ENCODE measurements at regions not wholly inside any gene's neighbourhood (a gene's known extent, or its start where the extent isn't known, plus 50 kb on each side); places are given as distances from the start of the nearest gene placed in this dataset.

DNA sequence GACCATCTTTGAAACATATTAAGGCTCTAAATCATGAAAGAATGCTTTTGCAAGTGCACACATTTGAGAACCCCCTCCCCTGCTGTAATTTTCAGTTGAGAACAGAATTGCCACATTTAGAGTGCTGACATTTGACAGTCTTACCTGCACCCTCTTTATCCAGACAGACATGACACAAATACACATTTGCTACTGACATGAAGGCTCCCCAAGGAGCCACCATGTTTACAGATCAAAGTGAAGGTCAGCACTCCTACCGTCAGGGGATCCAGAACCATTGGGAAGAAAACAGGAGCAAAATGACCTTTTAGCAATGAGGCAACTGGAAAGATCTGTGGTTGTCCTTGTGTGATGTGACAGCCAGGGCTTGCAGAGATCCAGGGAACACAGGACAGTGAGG is 315.4 kb upstream of the CNR1 start:
- no peaks in the 10 kb centered on the region for H3K36me3 ChIP-seq (ENCODE audit: insufficient read depth, low read length)
- no peak overlapping the region for H3K4me2 ChIP-seq (ENCODE audit: low read length)
- H3K9ac ChIP-seq (ENCODE audit: low read depth, low read length), result no peak overlapping the region
- no peaks in the 10 kb centered on the region for H3K27me3 ChIP-seq (ENCODE audit: control insufficient read depth, insufficient read depth, low read length)
- H3K9me3 ChIP-seq (replicated peaks; ENCODE audit: low read length), result no peaks in the 10 kb centered on the region
- no peaks in the 10 kb centered on the region for H3K4me1 ChIP-seq (ENCODE audit: control insufficient read depth, insufficient read depth, low read length)
- no peak overlapping the region for H3K4me3 ChIP-seq (ENCODE audit: low read length)

DNA sequence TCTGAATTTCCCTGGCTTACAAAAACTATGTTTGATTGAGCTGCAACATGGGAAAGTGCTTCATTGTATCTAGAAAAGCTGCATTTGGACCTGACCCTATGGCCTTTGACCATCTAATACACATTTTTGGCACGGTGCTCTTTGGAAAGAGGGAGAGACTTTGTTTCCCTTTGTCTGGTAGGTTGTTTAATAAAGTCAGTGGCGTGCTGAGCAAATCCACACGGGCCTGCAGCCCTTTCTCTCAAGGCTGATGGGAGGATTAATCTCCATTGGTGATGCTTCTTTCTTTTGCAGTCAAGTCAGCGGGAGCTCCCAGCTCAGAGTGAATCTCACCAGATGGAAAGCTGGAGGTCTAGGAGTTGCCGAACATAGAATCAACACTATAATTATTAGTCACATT is 314.7 kb upstream of the CNR1 start:
- Histone ChIP-seq H3K4me2 (ENCODE audit: low read length) (no peak overlapping the region), H3K4me1 (ENCODE audit: control insufficient read depth, insufficient read depth, low read length) (no peaks in the 10 kb centered on the region), H3K9me3 (replicated peaks; ENCODE audit: low read length) (no peaks in the 10 kb centered on the region), H3K27me3 (ENCODE audit: control insufficient read depth, insufficient read depth, low read length) (no peaks in the 10 kb centered on the region), H3K4me3 (ENCODE audit: low read length) (no peak overlapping the region), H3K9ac (ENCODE audit: low read depth, low read length) (no peak overlapping the region), H3K36me3 (ENCODE audit: insufficient read depth, low read length) (no peaks in the 10 kb centered on the region)

DNA sequence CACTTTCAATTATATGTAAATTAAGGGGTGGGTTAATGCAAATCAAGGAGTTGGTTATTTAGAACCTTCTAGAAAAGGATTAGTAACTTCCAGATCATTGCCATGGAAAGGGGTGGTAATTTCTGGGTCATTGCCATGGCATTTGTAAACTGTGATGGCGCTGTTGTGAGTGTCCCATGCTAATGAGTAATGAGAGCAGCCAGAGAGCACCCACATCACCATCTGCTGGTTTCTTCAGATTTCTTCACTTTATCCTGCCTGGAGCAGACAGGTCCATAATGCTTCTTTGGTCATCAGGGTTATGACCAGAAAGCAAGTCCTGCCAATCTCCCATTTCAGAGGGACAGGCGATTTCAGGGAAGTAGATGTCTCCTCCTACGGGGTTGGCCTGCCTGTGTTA is 311.3 kb upstream of the CNR1 start:
- H3K4me2 ChIP-seq (ENCODE audit: low read length), result no peak overlapping the region
- H3K9ac ChIP-seq (ENCODE audit: low read depth, low read length), result no peak overlapping the region
- no peaks in the 10 kb centered on the region for H3K36me3 ChIP-seq (ENCODE audit: insufficient read depth, low read length)
- no peaks in the 10 kb centered on the region for H3K27me3 ChIP-seq (ENCODE audit: control insufficient read depth, insufficient read depth, low read length)
- no peaks in the 10 kb centered on the region for H3K9me3 ChIP-seq (replicated peaks; ENCODE audit: low read length)
- H3K4me1 ChIP-seq (ENCODE audit: control insufficient read depth, insufficient read depth, low read length), result no peaks in the 10 kb centered on the region
- no peak overlapping the region for H3K4me3 ChIP-seq (ENCODE audit: low read length)

DNA sequence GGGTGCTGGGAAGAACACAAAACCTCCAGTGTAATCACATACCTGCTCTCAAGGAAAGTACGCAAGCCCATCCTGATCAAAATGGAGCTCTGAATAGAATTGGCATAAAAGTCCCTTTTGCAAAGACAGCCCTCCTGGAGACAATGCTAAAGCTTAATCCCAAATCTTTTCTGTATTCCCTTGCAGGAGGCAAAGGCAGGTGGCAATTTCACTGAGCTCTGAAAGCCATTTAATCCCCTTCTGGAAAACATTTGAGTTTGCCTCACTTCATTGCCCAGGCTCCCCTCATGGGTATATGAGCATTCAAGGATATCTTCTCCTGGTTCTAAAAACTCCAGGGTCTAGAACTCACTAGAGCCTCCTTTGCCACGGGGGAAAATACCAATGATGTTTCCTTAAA is 310.2 kb upstream of the CNR1 start:
- Histone ChIP-seq H3K4me3 (ENCODE audit: low read length) (no peak overlapping the region), H3K9me3 (replicated peaks; ENCODE audit: low read length) (no peaks in the 10 kb centered on the region), H3K9ac (ENCODE audit: low read depth, low read length) (no peak overlapping the region), H3K4me1 (ENCODE audit: control insufficient read depth, insufficient read depth, low read length) (no peaks in the 10 kb centered on the region), H3K4me2 (ENCODE audit: low read length) (no peak overlapping the region), H3K27me3 (ENCODE audit: control insufficient read depth, insufficient read depth, low read length) (no peaks in the 10 kb centered on the region), H3K36me3 (ENCODE audit: insufficient read depth, low read length) (no peaks in the 10 kb centered on the region)

DNA sequence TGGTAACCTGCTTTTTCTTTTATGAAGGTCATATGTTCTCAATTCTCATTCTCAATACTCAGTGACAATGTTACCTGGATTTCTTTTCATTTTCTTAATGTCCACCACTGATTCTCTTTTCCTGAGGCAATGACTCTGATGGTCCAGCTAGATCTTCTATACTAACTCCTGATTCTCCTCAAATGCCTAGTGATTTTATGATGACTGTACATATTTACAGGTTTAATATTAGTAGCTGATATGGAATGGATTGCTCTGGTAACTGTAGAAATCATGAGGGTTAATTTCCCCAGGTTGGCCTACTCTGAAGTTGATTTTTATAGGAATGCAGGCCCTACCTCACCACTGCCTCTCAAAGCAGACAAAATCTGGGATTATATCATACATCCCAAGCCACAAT is 308.6 kb upstream of the CNR1 start:
- H3K9ac ChIP-seq (ENCODE audit: low read depth, low read length), result no peak overlapping the region
- H3K36me3 ChIP-seq (ENCODE audit: insufficient read depth, low read length), result no peaks in the 10 kb centered on the region
- no peak overlapping the region for H3K4me3 ChIP-seq (ENCODE audit: low read length)
- no peaks in the 10 kb centered on the region for H3K27me3 ChIP-seq (ENCODE audit: control insufficient read depth, insufficient read depth, low read length)
- no peak overlapping the region for H3K4me2 ChIP-seq (ENCODE audit: low read length)
- H3K9me3 ChIP-seq (replicated peaks; ENCODE audit: low read length), result no peaks in the 10 kb centered on the region
- H3K4me1 ChIP-seq (ENCODE audit: control insufficient read depth, insufficient read depth, low read length), result no peaks in the 10 kb centered on the region

DNA sequence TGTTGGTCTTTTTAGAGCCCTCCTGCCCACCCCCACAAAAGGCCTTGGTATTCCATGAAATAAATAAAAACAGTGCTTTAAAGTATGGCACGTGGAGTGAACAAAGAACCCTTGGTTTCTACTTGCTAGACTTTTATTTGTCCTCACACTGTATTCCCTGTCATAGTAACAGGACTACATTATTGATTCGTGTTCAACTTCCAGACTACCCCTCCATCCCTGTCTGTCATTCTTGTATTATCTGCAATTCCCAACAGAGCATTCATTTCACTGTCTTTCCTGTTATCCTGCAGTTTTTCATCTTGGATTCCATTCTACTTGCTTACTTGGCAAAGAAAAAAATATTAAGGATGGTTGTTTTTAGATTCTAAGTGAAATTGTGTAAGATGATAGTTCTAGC is 307.4 kb upstream of the CNR1 start:
- H3K9me3 ChIP-seq (replicated peaks; ENCODE audit: low read length), result no peaks in the 10 kb centered on the region
- H3K9ac ChIP-seq (ENCODE audit: low read depth, low read length), result no peak overlapping the region
- H3K36me3 ChIP-seq (ENCODE audit: insufficient read depth, low read length), result no peaks in the 10 kb centered on the region
- no peaks in the 10 kb centered on the region for H3K4me1 ChIP-seq (ENCODE audit: control insufficient read depth, insufficient read depth, low read length)
- H3K4me2 ChIP-seq (ENCODE audit: low read length), result no peak overlapping the region
- no peaks in the 10 kb centered on the region for H3K27me3 ChIP-seq (ENCODE audit: control insufficient read depth, insufficient read depth, low read length)
- H3K4me3 ChIP-seq (ENCODE audit: low read length), result no peak overlapping the region

DNA sequence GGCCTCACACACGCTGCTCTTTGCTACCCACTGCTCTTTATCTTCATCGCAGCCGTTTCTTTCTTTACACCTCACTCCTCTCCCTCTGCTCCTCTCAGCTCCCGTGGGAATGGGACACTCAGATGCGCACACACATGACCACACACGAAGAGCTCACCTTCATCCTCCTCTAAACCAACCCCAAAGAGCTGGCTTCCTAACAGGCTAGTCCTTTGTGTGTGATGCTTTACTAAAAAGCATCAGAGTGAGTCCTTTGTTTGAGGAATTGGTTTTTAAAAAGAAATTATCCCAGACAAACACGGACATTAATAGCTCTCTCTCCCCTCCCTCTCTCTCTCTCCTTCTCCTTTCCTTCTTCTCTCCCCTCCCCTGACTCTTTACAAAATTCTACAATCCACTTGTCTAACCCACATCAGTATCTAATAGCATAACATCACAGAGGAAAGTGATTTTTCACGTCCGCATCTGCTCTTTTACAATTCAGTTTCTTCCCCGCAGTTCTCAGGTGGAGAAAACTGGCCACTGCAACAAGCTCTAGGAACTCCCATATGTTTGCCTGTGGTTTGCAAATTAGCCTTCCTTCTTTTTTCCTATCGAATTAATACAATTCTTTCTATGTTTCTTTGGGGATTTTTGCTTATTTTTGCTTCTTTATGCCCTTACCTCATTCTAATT is 306.8 kb upstream of the CNR1 start:
- H3K36me3 ChIP-seq (ENCODE audit: insufficient read depth, low read length), result no peaks in the 10 kb centered on the region
- H3K9me3 ChIP-seq (replicated peaks; ENCODE audit: low read length), result no peaks in the 10 kb centered on the region
- no peak overlapping the region for H3K4me2 ChIP-seq (ENCODE audit: low read length)
- no peak overlapping the region for H3K4me3 ChIP-seq (ENCODE audit: low read length)
- H3K27me3 ChIP-seq (ENCODE audit: control insufficient read depth, insufficient read depth, low read length), result no peaks in the 10 kb centered on the region
- no peaks in the 10 kb centered on the region for H3K4me1 ChIP-seq (ENCODE audit: control insufficient read depth, insufficient read depth, low read length)
- H3K9ac ChIP-seq (ENCODE audit: low read depth, low read length), result no peak overlapping the region

DNA sequence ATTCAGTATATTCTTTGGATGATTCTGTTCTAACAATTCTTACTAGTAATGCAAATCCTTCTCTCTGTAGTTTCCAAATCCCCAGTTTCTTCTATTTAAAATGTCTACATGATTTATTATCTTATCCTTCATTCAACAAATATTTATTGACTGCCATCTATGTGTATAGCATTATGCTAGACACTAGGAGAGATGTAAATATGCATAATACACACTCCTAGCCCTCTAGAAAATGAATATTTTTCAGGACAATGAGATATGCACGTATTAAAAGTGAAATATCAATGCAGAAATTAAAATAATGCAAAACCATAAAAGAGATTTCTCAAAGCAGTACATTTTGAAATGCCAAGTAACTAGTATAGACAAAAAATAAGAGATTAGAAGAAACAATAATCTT is 293.5 kb upstream of the CNR1 start:
- no peaks in the 10 kb centered on the region for H3K27me3 ChIP-seq (ENCODE audit: control insufficient read depth, insufficient read depth, low read length)
- no peaks in the 10 kb centered on the region for H3K9me3 ChIP-seq (replicated peaks; ENCODE audit: low read length)
- no peak overlapping the region for H3K9ac ChIP-seq (ENCODE audit: low read depth, low read length)
- H3K36me3 ChIP-seq (ENCODE audit: insufficient read depth, low read length), result no peaks in the 10 kb centered on the region
- peaks cover 2% of the 10 kb centered on the region for H3K4me1 ChIP-seq (ENCODE audit: control insufficient read depth, insufficient read depth, low read length)
- H3K4me3 ChIP-seq (ENCODE audit: low read length), result no peak overlapping the region
- no peak overlapping the region for H3K4me2 ChIP-seq (ENCODE audit: low read length)

DNA sequence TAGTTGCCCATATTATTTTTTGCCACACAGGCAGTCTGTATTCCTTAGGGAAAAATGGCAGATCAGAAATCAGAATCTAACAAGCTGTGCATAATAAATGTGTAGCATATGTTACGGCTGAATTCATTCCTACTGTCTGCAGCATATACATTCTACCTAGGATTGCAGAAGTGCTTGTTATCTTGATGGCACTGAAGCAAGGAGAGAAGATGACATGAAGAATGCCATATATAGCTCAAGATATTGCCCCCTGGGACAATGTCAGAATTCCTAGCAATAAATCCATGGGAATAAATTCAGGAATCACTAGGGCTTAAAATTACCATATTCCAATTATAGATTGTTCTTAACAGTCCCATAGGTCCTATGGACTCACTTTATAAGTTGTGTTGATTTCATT is 293.0 kb upstream of the CNR1 start:
- Histone ChIP-seq H3K9ac (ENCODE audit: low read depth, low read length) (no peak overlapping the region), H3K36me3 (ENCODE audit: insufficient read depth, low read length) (no peaks in the 10 kb centered on the region), H3K9me3 (replicated peaks; ENCODE audit: low read length) (no peaks in the 10 kb centered on the region), H3K27me3 (ENCODE audit: control insufficient read depth, insufficient read depth, low read length) (no peaks in the 10 kb centered on the region), H3K4me2 (ENCODE audit: low read length) (no peak overlapping the region), H3K4me3 (ENCODE audit: low read length) (no peak overlapping the region), H3K4me1 (ENCODE audit: control insufficient read depth, insufficient read depth, low read length) (peaks cover 5% of the 10 kb centered on the region)

DNA sequence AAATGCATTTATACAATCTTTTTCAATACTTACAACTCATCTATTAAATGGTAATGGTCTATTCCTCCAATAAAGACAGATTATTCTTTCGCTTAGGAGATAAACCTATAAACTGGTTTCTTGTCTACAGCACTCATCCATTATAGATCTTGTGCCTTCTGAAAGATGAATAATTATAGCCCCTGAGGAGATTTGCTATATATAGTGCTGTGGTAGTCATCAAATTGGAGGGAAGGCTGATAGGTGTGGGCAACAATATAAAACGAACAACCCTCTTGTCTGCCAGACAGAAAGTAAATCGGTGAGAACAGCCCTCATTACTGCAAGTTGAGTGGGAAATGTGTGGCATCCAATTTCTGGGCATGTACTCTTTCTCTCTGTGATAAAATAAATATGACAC is 292.5 kb upstream of the CNR1 start:
- Histone ChIP-seq H3K36me3 (ENCODE audit: insufficient read depth, low read length) (no peaks in the 10 kb centered on the region), H3K4me2 (ENCODE audit: low read length) (no peak overlapping the region), H3K9ac (ENCODE audit: low read depth, low read length) (no peak overlapping the region), H3K4me3 (ENCODE audit: low read length) (no peak overlapping the region), H3K9me3 (replicated peaks; ENCODE audit: low read length) (no peaks in the 10 kb centered on the region), H3K4me1 (ENCODE audit: control insufficient read depth, insufficient read depth, low read length) (peaks cover 5% of the 10 kb centered on the region), H3K27me3 (ENCODE audit: control insufficient read depth, insufficient read depth, low read length) (no peaks in the 10 kb centered on the region)

DNA sequence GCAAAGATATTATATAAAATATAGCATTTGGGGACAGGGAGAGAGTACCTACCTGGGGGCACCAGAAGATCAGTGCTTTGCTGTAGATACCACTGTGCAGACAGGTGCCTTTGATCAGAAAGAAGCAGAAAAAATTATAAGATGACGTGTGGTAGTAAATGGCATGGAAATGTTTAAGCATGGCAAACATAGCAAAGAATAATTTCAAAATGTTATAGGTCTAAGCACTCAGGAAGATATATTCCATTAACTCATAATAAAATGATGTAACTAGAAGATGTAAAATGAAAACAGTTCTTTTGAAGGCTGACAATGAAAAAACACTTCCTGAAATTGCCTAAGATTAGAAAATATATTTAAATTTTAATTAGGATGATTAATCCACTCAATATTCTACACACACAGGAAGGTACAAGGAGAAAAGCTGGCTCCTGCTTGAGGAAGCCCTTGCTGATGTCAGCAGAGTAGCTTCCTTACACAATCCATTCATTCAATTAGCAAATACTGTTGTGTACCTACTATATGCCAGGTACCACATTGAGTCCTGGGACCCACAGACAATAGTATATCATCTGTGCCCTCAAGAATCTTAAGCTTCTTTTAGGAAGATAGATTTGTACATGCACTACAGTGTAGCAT is 290.2 kb upstream of the CNR1 start:
- H3K9ac ChIP-seq (ENCODE audit: low read depth, low read length), result no peak overlapping the region
- no peak overlapping the region for H3K4me2 ChIP-seq (ENCODE audit: low read length)
- H3K4me1 ChIP-seq (ENCODE audit: control insufficient read depth, insufficient read depth, low read length), result peaks cover 5% of the 10 kb centered on the region
- H3K9me3 ChIP-seq (replicated peaks; ENCODE audit: low read length), result no peaks in the 10 kb centered on the region
- no peaks in the 10 kb centered on the region for H3K27me3 ChIP-seq (ENCODE audit: control insufficient read depth, insufficient read depth, low read length)
- H3K36me3 ChIP-seq (ENCODE audit: insufficient read depth, low read length), result no peaks in the 10 kb centered on the region
- H3K4me3 ChIP-seq (ENCODE audit: low read length), result no peak overlapping the region

DNA sequence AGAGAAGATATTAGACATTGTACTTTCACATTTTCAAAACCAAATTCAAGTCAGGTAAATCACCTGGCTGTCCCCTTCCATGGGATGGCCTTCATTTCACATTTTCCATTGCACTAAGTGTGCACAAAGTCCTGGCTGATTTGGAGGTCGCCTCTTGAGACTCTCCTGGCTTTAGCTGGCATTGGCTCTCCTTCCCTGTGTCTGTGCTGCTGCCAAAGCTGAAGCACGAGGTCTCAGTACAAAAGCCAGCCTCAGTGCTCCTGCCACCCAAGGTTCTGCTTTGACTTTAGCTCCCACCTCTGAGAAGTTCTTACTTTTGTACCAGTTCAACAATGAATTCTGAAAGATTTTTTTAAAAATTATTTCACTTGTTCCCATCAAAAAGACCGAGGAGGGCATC is 289.2 kb upstream of the CNR1 start:
- H3K9me3 ChIP-seq (replicated peaks; ENCODE audit: low read length), result no peaks in the 10 kb centered on the region
- no peak overlapping the region for H3K4me2 ChIP-seq (ENCODE audit: low read length)
- H3K36me3 ChIP-seq (ENCODE audit: insufficient read depth, low read length), result no peaks in the 10 kb centered on the region
- H3K27me3 ChIP-seq (ENCODE audit: control insufficient read depth, insufficient read depth, low read length), result no peaks in the 10 kb centered on the region
- H3K4me3 ChIP-seq (ENCODE audit: low read length), result no peak overlapping the region
- H3K4me1 ChIP-seq (ENCODE audit: control insufficient read depth, insufficient read depth, low read length), result peaks cover 5% of the 10 kb centered on the region
- no peak overlapping the region for H3K9ac ChIP-seq (ENCODE audit: low read depth, low read length)
